Suprapubic skin (tissue), 4 donors: ENCODE measurements at regions not wholly inside any gene's neighbourhood (a gene's known extent, or its start where the extent isn't known, plus 50 kb on each side); places are given as distances from the start of the nearest gene placed in this dataset.

Experiments
- DNase-seq, 2 donors: peaks; one replicate each; pipeline ENCODE4 v3.0.0-alpha.2; 2019; ENCODE audit warnings: low spot score in 2 of 2
- H3K27ac ChIP-seq: fragments of 200-600 bp; sonication (generic); one replicate; pipeline ENCODE4 v1.5.1; 2019
- H3K27me3 ChIP-seq: fragments of 200-600 bp; sonication (generic); one replicate; pipeline ENCODE4 v1.5.1; 2019
- H3K36me3 ChIP-seq: fragments of 200-600 bp; sonication (generic); one replicate; pipeline ENCODE4 v1.5.1; 2019
- H3K4me1 ChIP-seq: fragments of 200-600 bp; sonication (generic); one replicate; pipeline ENCODE4 v1.5.1; 2019
- H3K4me3 ChIP-seq: fragments of 200-600 bp; sonication (generic); one replicate; pipeline ENCODE4 v1.5.1; 2019; ENCODE audit warnings: mild to moderate bottlenecking
- H3K9me3 ChIP-seq: fragments of 200-600 bp; sonication (generic); one replicate; pipeline ENCODE4 v1.5.1; 2019
- EP300 ChIP-seq: sonication (generic); formaldehyde crosslinking; IDR thresholded peaks from one replicate; pipeline ENCODE4 v1.6.1; 2017; ENCODE audit warnings: antibody characterized with exemption
- POLR2A ChIP-seq, 2 donors: fragments of 450-650 bp; IDR thresholded peaks; one replicate each; pipeline ENCODE4 v1.6.1; 2017; ENCODE audit warnings: antibody characterized with exemption in 2 of 2, mild to moderate bottlenecking in 2 of 2, moderate library complexity in 2 of 2
- POLR2AphosphoS5 ChIP-seq, 3 donors: sonication (generic); formaldehyde crosslinking; IDR thresholded peaks; one replicate each; pipeline ENCODE4 v1.6.1; 2017; ENCODE audit warnings: antibody characterized with exemption in 3 of 3
- WGBS: methylation state at CpG from one replicate; pipeline ENCODE4 v1.1.5; 2018; 5-methylcytosine and 5-hydroxymethylcytosine counted together
- TF ChIP-seq, protein P1 (sequence below), 2 donors: fragments of 200-600 bp in 1 of 2; fragments of 450-650 bp in 1 of 2; sonication (generic) in 1 of 2; IDR thresholded peaks; one replicate each; pipeline ENCODE4 v1.5.1; 2016 to 2019; ENCODE audit warnings: antibody characterized with exemption in 2 of 2, mild to moderate bottlenecking in 1 of 2, moderate library complexity in 1 of 2

DNA sequence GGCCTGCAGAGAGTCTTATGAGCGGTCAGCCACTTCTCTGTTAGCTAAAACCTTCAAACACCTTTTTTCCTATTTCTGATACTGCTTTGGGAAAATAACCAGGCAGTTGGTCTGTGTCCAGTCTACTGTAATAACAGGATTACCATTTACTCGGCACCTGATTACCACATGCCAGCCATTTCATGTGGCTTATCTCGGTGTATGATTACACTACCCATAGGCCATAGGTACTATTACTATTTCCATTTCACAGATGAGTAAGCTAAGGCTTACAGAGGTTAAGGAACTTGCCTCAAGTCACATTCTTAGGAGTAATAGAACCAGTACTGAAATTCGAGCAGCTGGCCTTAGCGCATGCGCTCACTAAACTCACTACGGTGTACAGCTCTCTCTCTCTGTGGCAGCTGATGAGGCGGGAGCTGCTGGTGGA is 147.2 kb upstream of the L3MBTL4 start:
- Histone ChIP-seq H3K27me3 (no peaks in the 10 kb centered on the region), H3K4me3 (no peak overlapping the region), H3K9me3 (no peaks in the 10 kb centered on the region), H3K27ac (no peak overlapping the region), H3K36me3 (no peaks in the 10 kb centered on the region), H3K4me1 (peaks cover 26% of the 10 kb centered on the region)
- DNase-seq = no peak
- 74% methylated on average over 8 of the region's 8 CpGs for WGBS
- TF ChIP-seq EP300 (no peak), POLR2AphosphoS5 (IDR thresholded peaks at IDR 0.05) (no peak), POLR2A (IDR thresholded peaks at IDR 0.05) (no peak)
- TF ChIP-seq, protein P1, sequence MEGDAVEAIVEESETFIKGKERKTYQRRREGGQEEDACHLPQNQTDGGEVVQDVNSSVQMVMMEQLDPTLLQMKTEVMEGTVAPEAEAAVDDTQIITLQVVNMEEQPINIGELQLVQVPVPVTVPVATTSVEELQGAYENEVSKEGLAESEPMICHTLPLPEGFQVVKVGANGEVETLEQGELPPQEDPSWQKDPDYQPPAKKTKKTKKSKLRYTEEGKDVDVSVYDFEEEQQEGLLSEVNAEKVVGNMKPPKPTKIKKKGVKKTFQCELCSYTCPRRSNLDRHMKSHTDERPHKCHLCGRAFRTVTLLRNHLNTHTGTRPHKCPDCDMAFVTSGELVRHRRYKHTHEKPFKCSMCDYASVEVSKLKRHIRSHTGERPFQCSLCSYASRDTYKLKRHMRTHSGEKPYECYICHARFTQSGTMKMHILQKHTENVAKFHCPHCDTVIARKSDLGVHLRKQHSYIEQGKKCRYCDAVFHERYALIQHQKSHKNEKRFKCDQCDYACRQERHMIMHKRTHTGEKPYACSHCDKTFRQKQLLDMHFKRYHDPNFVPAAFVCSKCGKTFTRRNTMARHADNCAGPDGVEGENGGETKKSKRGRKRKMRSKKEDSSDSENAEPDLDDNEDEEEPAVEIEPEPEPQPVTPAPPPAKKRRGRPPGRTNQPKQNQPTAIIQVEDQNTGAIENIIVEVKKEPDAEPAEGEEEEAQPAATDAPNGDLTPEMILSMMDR (IDR thresholded peaks at IDR 0.05) = no peak

DNA sequence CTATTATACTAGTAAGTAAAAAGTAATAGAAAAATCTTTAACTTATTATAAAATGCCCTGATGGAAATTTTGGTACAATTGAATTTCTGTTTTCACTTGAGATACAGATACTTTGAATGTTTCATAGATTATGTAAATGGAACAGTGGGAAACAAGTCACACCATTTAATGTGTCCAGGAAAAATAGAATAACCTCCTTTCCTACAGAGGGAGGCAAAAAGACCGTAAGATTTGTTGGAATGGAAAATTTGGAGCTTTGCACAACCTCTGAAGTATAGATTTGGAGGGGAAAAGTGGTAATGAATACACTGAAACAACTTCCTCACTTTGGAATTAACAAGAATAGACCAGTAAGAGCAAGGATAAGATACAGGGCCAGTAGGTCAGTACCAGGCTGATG is 149.2 kb upstream of the L3MBTL4 start:
- no peak overlapping the region for H3K4me3 ChIP-seq
- 77% methylated on average over 1 of the region's 1 CpG for WGBS
- no peaks in the 10 kb centered on the region for H3K36me3 ChIP-seq
- no peaks in the 10 kb centered on the region for H3K9me3 ChIP-seq
- H3K27me3 ChIP-seq = no peaks in the 10 kb centered on the region
- no peak for TF ChIP-seq POLR2AphosphoS5 (IDR thresholded peaks at IDR 0.05)
- no peak for TF ChIP-seq EP300
- no peak for TF ChIP-seq POLR2A (IDR thresholded peaks at IDR 0.05)
- TF ChIP-seq, protein P1 (IDR thresholded peaks at IDR 0.05) = no peak
- no peak for DNase-seq
- H3K27ac ChIP-seq = no peak overlapping the region
- peaks cover 9% of the 10 kb centered on the region for H3K4me1 ChIP-seq

DNA sequence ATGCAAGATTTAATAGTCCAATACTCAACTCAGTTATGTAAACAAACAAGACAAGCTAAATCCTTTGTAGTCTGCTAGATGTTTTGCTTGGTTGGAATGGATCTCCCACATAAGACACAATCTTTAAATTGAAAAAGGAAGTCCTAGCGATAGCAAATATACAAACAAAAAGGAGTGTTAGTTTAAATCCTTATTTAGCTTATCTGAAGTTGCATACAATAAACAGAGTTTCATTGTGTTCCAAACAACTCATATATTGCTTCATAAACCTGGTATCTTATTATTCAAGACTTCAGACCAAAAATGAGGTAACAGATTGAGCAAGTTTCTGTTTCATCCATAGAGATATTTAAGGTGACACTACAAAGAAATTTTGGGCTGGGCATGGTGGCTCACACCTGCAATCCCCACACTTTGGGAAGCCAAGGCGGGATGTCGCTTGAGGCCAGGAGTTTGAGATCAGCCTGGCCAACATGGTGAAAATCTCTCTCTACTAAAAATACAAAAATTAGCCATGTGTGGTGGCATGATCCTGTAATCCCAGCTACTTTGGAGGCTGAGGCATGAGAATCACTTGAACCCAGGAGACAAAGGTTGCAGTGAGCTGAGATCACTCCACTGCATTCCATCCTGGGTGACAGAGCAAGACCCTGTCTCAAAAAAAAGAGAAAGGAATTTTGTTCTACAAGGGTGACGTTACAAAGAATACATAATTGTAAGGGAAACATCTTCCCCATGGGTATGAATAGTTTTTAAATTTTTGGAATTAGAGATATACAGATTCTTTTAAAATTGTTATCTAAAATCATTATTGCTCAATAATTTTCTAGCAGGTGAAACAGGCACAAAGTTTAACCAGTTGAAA is 150.5 kb upstream of the L3MBTL4 start:
- TF ChIP-seq EP300 = no peak
- no peak for TF ChIP-seq POLR2A (IDR thresholded peaks at IDR 0.05)
- TF ChIP-seq, protein P1 (IDR thresholded peaks at IDR 0.05) = no peak
- TF ChIP-seq POLR2AphosphoS5 (IDR thresholded peaks at IDR 0.05) = no peak
- no peak overlapping the region for H3K27ac ChIP-seq
- no peaks in the 10 kb centered on the region for H3K36me3 ChIP-seq
- no peaks in the 10 kb centered on the region for H3K27me3 ChIP-seq
- no peaks in the 10 kb centered on the region for H3K9me3 ChIP-seq
- WGBS = 80% methylated on average over 4 of the region's 4 CpGs
- H3K4me3 ChIP-seq = no peak overlapping the region
- H3K4me1 ChIP-seq = peaks cover 9% of the 10 kb centered on the region
- no peak for DNase-seq

DNA sequence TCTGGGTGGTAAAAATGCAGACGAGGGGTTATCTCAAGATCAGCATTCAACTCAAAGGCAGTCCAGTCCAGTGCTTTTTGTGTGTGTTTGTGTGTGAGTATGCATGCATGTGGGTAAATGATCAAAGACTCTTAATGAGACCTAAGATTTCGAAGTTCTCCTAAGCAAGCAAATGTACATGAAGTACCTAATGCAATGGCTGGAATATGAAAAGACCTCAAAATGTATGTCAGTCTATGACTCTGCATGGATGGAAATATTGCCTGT is 151.0 kb upstream of the L3MBTL4 start:
- Histone ChIP-seq H3K4me3 (no peak overlapping the region), H3K9me3 (no peaks in the 10 kb centered on the region), H3K27me3 (no peaks in the 10 kb centered on the region), H3K27ac (no peak overlapping the region), H3K36me3 (no peaks in the 10 kb centered on the region), H3K4me1 (peaks cover 8% of the 10 kb centered on the region)
- TF ChIP-seq POLR2A (IDR thresholded peaks at IDR 0.05) (no peak), POLR2AphosphoS5 (IDR thresholded peaks at IDR 0.05) (no peak), EP300 (no peak)
- TF ChIP-seq, protein P1 (IDR thresholded peaks at IDR 0.05) = no peak
- DNase-seq = no peak
- WGBS = 68% methylated on average over 2 of the region's 2 CpGs

DNA sequence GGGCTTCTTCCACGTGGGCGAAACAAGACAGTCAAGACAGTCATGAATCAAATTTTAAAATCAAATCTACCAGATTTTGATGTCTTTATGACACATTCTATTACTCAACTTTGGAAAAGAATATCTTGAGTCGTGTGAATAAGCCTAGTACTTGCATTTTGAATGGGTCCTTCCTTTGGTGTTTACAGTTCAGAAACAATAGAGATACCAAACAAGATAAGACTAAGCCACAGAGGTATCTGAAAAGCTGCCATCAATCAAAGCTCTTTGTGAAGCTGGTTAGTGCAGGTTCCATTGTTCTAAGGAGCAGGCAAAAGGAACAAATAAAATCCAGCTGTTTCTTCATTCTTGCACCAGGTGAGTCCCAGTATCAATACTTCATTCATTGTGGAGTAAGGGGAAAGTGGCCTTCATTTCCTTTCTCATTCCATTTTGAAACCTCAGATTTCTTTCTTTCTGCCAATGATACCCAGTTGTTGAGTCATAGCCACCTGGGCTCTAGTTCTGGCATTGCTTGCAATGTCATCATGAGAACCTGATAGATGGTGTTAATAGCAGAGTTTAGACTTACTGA is 151.7 kb upstream of the L3MBTL4 start:
- Histone ChIP-seq H3K27ac (no peak overlapping the region), H3K36me3 (no peaks in the 10 kb centered on the region), H3K4me1 (peaks cover 3% of the 10 kb centered on the region), H3K4me3 (no peak overlapping the region), H3K9me3 (no peaks in the 10 kb centered on the region), H3K27me3 (no peaks in the 10 kb centered on the region)
- WGBS = 64% methylated on average over 3 of the region's 3 CpGs
- DNase-seq = no peak
- TF ChIP-seq POLR2A (IDR thresholded peaks at IDR 0.05) (no peak), EP300 (no peak), POLR2AphosphoS5 (IDR thresholded peaks at IDR 0.05) (no peak)
- TF ChIP-seq, protein P1 (IDR thresholded peaks at IDR 0.05) = no peak
